ENCODE measurements at regions not wholly inside any gene's neighbourhood (a gene's known extent, or its start where the extent isn't known, plus 50 kb on each side); places are given as distances from the start of the nearest gene placed in this dataset.

DNA sequence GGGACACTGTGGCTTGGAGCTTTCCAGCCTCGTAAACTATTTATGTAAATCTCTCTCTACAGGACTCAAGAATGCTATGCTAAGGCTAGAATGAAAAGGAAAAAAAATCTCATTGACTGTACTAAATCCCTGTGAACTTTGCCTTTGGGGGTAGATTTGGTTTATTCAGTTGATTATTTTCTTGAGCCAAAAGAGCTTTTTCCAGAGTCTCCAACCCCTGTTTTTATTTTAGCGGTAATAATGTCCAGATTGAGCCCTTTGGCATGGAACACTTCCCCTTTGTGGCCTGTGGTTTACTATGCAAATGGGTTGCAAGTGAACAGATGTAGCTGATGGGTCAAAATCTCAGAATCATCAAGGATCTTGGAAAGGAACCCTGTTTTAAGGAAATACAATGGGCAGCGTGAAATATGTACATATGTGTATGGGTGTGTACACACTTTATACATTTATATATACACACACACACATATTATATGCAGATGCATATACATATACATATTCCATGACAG is 72.9 kb downstream of the FAM9B start:
- no peak overlapping the region for H2AFZ ChIP-seq (ENCODE audit: low read length)
- no peaks in the 10 kb centered on the region for H3K4me1 ChIP-seq (ENCODE audit: control insufficient read depth, extremely low read depth, insufficient read depth, low read length)
- no peaks in the 10 kb centered on the region for H3K36me3 ChIP-seq (ENCODE audit: control insufficient read depth, insufficient read depth, low read length)
- peak; percentile 22 to 43 for DNase-seq (ENCODE audit: low read depth in 2 of 2)
- no peak overlapping the region for H3K27ac ChIP-seq (ENCODE audit: insufficient read depth, low read length)
- no peaks in the 10 kb centered on the region for H4K20me1 ChIP-seq (ENCODE audit: control insufficient read depth, extremely low read depth, insufficient read depth, low read length)
- no peaks in the 10 kb centered on the region for H3K9me3 ChIP-seq (ENCODE audit: control insufficient read depth, insufficient read depth, low read depth, low read length)
- no peak overlapping the region for H3K4me3 ChIP-seq (replicated peaks in 1 of 4; ENCODE audit: control extremely low read depth in 1 of 4, insufficient read depth in 1 of 4, low read depth in 3 of 4, low read length in 4 of 4)
- no peak overlapping the region for H3K4me2 ChIP-seq (ENCODE audit: extremely low read depth, insufficient read depth, low read length)
- H3K27me3 ChIP-seq (ENCODE audit: control insufficient read depth, insufficient read depth, low read length): no peaks in the 10 kb centered on the region
- no peaks in the 10 kb centered on the region for H3K79me2 ChIP-seq (ENCODE audit: control insufficient read depth, insufficient read depth, low read length)
- TF ChIP-seq EZH2 (IDR thresholded peaks at IDR 0.05; ENCODE audit: low read length, missing control alignments): no peak
- TF ChIP-seq, protein P1, sequence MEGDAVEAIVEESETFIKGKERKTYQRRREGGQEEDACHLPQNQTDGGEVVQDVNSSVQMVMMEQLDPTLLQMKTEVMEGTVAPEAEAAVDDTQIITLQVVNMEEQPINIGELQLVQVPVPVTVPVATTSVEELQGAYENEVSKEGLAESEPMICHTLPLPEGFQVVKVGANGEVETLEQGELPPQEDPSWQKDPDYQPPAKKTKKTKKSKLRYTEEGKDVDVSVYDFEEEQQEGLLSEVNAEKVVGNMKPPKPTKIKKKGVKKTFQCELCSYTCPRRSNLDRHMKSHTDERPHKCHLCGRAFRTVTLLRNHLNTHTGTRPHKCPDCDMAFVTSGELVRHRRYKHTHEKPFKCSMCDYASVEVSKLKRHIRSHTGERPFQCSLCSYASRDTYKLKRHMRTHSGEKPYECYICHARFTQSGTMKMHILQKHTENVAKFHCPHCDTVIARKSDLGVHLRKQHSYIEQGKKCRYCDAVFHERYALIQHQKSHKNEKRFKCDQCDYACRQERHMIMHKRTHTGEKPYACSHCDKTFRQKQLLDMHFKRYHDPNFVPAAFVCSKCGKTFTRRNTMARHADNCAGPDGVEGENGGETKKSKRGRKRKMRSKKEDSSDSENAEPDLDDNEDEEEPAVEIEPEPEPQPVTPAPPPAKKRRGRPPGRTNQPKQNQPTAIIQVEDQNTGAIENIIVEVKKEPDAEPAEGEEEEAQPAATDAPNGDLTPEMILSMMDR (conservative IDR thresholded peaks at IDR 0.05 in 1 of 2, IDR thresholded peaks at IDR 0.05 in 1 of 2; ENCODE audit: low read depth in 1 of 2, low read length in 2 of 2): no peak
- H3K9ac ChIP-seq (ENCODE audit: insufficient read depth, low read length): no peak overlapping the region

DNA sequence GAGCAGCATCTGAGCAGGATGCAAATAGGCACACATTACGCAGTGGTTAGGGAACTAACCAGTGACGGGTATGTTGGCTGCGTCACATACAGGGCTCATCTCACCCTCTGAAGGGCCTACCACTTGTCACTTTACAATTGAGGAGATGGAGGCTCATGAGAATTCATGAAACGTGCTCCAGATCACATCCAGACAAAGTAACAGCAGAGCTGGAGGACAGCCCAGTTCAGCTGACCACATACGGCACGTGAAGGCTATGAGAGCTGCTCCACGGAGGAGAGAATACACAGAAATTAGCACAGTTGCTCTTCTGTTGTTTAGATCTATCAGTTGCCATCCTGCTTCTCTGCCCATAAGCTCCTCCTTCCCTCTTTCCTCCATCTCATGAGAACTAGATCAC is 78.4 kb downstream of the FAM9B start:
- DNase-seq (ENCODE audit: low read depth in 2 of 2): peak in 1 of 2 donors; percentile 30
- no peak overlapping the region for H2AFZ ChIP-seq (ENCODE audit: low read length)
- H4K20me1 ChIP-seq (ENCODE audit: control insufficient read depth, extremely low read depth, insufficient read depth, low read length): no peaks in the 10 kb centered on the region
- no peaks in the 10 kb centered on the region for H3K79me2 ChIP-seq (ENCODE audit: control insufficient read depth, insufficient read depth, low read length)
- no peak overlapping the region for H3K4me3 ChIP-seq (replicated peaks in 1 of 4; ENCODE audit: control extremely low read depth in 1 of 4, insufficient read depth in 1 of 4, low read depth in 3 of 4, low read length in 4 of 4)
- no peaks in the 10 kb centered on the region for H3K27me3 ChIP-seq (ENCODE audit: control insufficient read depth, insufficient read depth, low read length)
- H3K4me1 ChIP-seq (ENCODE audit: control insufficient read depth, extremely low read depth, insufficient read depth, low read length): no peaks in the 10 kb centered on the region
- H3K27ac ChIP-seq (ENCODE audit: insufficient read depth, low read length): no peak overlapping the region
- TF ChIP-seq, protein P1 (conservative IDR thresholded peaks at IDR 0.05 in 1 of 2, IDR thresholded peaks at IDR 0.05 in 1 of 2; ENCODE audit: low read depth in 1 of 2, low read length in 2 of 2): no peak
- TF ChIP-seq EZH2 (IDR thresholded peaks at IDR 0.05; ENCODE audit: low read length, missing control alignments): no peak
- H3K36me3 ChIP-seq (ENCODE audit: control insufficient read depth, insufficient read depth, low read length): no peaks in the 10 kb centered on the region
- no peak overlapping the region for H3K4me2 ChIP-seq (ENCODE audit: extremely low read depth, insufficient read depth, low read length)
- no peak overlapping the region for H3K9ac ChIP-seq (ENCODE audit: insufficient read depth, low read length)
- H3K9me3 ChIP-seq (ENCODE audit: control insufficient read depth, insufficient read depth, low read depth, low read length): no peaks in the 10 kb centered on the region

DNA sequence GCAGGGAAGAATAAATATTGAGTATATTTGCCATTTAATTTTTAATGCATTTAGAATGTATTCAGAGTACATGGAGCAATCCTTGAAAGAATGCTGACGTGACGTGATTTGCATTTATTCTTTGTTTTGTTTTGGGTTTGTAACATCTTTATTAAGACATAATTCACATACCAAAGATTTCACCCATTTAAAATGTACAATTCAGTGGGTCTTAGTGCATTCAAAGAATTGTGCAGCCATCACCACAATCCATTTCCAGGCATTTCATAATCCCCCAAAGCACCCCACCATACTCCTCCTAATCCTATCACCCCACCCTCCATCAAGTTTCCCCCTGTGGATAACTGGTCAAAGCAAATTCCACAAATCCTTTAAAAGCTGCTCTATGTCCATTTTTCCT is 87.4 kb downstream of the FAM9B start:
- H3K4me2 ChIP-seq (ENCODE audit: extremely low read depth, insufficient read depth, low read length): no peak overlapping the region
- no peaks in the 10 kb centered on the region for H3K36me3 ChIP-seq (ENCODE audit: control insufficient read depth, insufficient read depth, low read length)
- H3K27ac ChIP-seq (ENCODE audit: insufficient read depth, low read length): no peak overlapping the region
- H3K4me1 ChIP-seq (ENCODE audit: control insufficient read depth, extremely low read depth, insufficient read depth, low read length): no peaks in the 10 kb centered on the region
- no peak overlapping the region for H3K9ac ChIP-seq (ENCODE audit: insufficient read depth, low read length)
- no peak overlapping the region for H2AFZ ChIP-seq (ENCODE audit: low read length)
- H3K4me3 ChIP-seq (replicated peaks in 1 of 4; ENCODE audit: control extremely low read depth in 1 of 4, insufficient read depth in 1 of 4, low read depth in 3 of 4, low read length in 4 of 4): no peak overlapping the region
- no peaks in the 10 kb centered on the region for H3K79me2 ChIP-seq (ENCODE audit: control insufficient read depth, insufficient read depth, low read length)
- peaks cover 2% of the 10 kb centered on the region for H3K27me3 ChIP-seq (ENCODE audit: control insufficient read depth, insufficient read depth, low read length)
- no peak for DNase-seq (ENCODE audit: low read depth in 2 of 2)
- no peak for TF ChIP-seq EZH2 (IDR thresholded peaks at IDR 0.05; ENCODE audit: low read length, missing control alignments)
- TF ChIP-seq, protein P1 (conservative IDR thresholded peaks at IDR 0.05 in 1 of 2, IDR thresholded peaks at IDR 0.05 in 1 of 2; ENCODE audit: low read depth in 1 of 2, low read length in 2 of 2): no peak
- H4K20me1 ChIP-seq (ENCODE audit: control insufficient read depth, extremely low read depth, insufficient read depth, low read length): no peaks in the 10 kb centered on the region
- no peaks in the 10 kb centered on the region for H3K9me3 ChIP-seq (ENCODE audit: control insufficient read depth, insufficient read depth, low read depth, low read length)

All from fibroblast of lung (primary cell).